ENCODE measurements at regions not wholly inside any gene's neighbourhood (a gene's known extent, or its start where the extent isn't known, plus 50 kb on each side); places are given as distances from the start of the nearest gene placed in this dataset.

- no peak for DNase-seq
Observed at GRCh38 chr2:64222351-64222750, 78.1 kb upstream of the PELI1 start.

GRCh38 chr2:64223055-64223454, 78.8 kb upstream of the PELI1 start:
- DNase-seq: peak in 1 of 5 donors; percentile 57

- DNase-seq: no peak
Observed at GRCh38 chr2:64225491-64225890, 81.3 kb upstream of the PELI1 start.

- no peak for DNase-seq
Observed at GRCh38 chr2:64226611-64227010, 82.4 kb upstream of the PELI1 start.

GRCh38 chr2:64227603-64228125, 83.4 kb upstream of the PELI1 start:
- DNase-seq: no peak

GRCh38 chr2:64228126-64228678, 84.0 kb upstream of the PELI1 start:
- peak in 4 of 5 donors; percentile 13 to 76 (median 34) for DNase-seq

GRCh38 chr2:64228918-64229317, 84.7 kb upstream of the PELI1 start:
- no peak for DNase-seq

- no peak for DNase-seq
Observed at GRCh38 chr2:64230540-64230939, 86.3 kb upstream of the PELI1 start.

GRCh38 chr2:64232266-64232665, 88.0 kb upstream of the PELI1 start:
- no peak for DNase-seq

GRCh38 chr2:64233376-64233922, 89.2 kb upstream of the PELI1 start:
- DNase-seq: no peak

- no peak for DNase-seq
Observed at GRCh38 chr2:64234150-64234549, 89.9 kb upstream of the PELI1 start.

GRCh38 chr2:64234785-64235184, 90.6 kb upstream of the PELI1 start:
- no peak for DNase-seq

GRCh38 chr2:64237266-64237665, 93.0 kb upstream of the PELI1 start:
- no peak for DNase-seq

- DNase-seq: no peak
Observed at GRCh38 chr2:64238799-64239198, 94.6 kb upstream of the PELI1 start.

- DNase-seq: no peak
Observed at GRCh38 chr2:64243081-64244036, 99.1 kb upstream of the PELI1 start.

GRCh38 chr2:64244037-64244416, 99.8 kb upstream of the PELI1 start:
- no peak for DNase-seq

GRCh38 chr2:64245631-64246030, 101.4 kb upstream of the PELI1 start:
- DNase-seq: no peak

- DNase-seq: no peak
Observed at GRCh38 chr2:64246962-64247361, 102.7 kb upstream of the PELI1 start.

GRCh38 chr2:64249426-64249825, 105.2 kb upstream of the PELI1 start:
- DNase-seq: no peak

GRCh38 chr2:64250063-64250462, 105.8 kb upstream of the PELI1 start:
- no peak for DNase-seq

GRCh38 chr2:64250751-64251423, 106.7 kb upstream of the PELI1 start:
- DNase-seq: no peak

- DNase-seq: no peak
Observed at GRCh38 chr2:64251497-64252250, 107.5 kb upstream of the PELI1 start.

All from T-helper 1 cell (primary cell).